Activated naive CD4-positive, alpha-beta T cell treated with anti-CD3 and anti-CD28 coated beads, Interleukin-2, amount 10 ng/mL, durations not matched to agents 7 days and 5 days (primary cell): ENCODE measurements at regions not wholly inside any gene's neighbourhood (a gene's known extent, or its start where the extent isn't known, plus 50 kb on each side); places are given as distances from the start of the nearest gene placed in this dataset.

Source experiments
- CTCF ChIA-PET: fragments of 350-600 bp; sonication (Branson Sonifier 250); formaldehyde crosslinking; loops from one replicate; lab custom pipeline; 2021; ENCODE audit warnings: antibody characterized with exemption; lab: Charles Lee
- DNase-seq: peaks from one replicate; pipeline ENCODE4 v3.0.0-alpha.2; 2020
- H3K27ac Mint-ChIP-seq: one replicate; pipeline ENCODE4 v1.8.0; 2021; ENCODE audit warnings: mild to moderate bottlenecking, moderate library complexity, mixed read lengths
- H3K27me3 Mint-ChIP-seq: one replicate; pipeline ENCODE4 v1.8.0; 2021; ENCODE audit warnings: mild to moderate bottlenecking, mixed read lengths
- H3K36me3 Mint-ChIP-seq: one replicate; pipeline ENCODE4 v1.8.0; 2021; ENCODE audit warnings: mixed read lengths
- H3K4me1 Mint-ChIP-seq: one replicate; pipeline ENCODE4 v1.8.0; 2021; ENCODE audit warnings: mixed read lengths
- H3K4me3 Mint-ChIP-seq: one replicate; pipeline ENCODE4 v1.8.0; 2021; ENCODE audit warnings: mild to moderate bottlenecking, moderate library complexity, mixed read lengths
- H3K9me3 Mint-ChIP-seq: one replicate; pipeline ENCODE4 v1.8.0; 2021; ENCODE audit warnings: mixed read lengths

- CTCF ChIA-PET = no interaction called here
- H3K27ac Mint-ChIP-seq = no peak overlapping the region
Measured at GRCh38 chr2:181397331-181397730, 59.9 kb upstream of the ITGA4 start.

GRCh38 chr2:181398000-181398399 lies 59.2 kb upstream of the ITGA4 start:
- CTCF ChIA-PET = no interaction called here
- Mint-ChIP-seq H3K36me3 (peaks cover 11% of the 10 kb centered on the region), H3K27ac (no peak overlapping the region), H3K9me3 (peaks cover 5% of the 10 kb centered on the region), H3K27me3 (no peaks in the 10 kb centered on the region), H3K4me1 (peaks cover 29% of the 10 kb centered on the region), H3K4me3 (no peak overlapping the region)
- no peak for DNase-seq

More at GRCh38 chr2:181397331-181397730, 59.9 kb upstream of the ITGA4 start:
- peaks cover 29% of the 10 kb centered on the region for H3K4me1 Mint-ChIP-seq
- no peaks in the 10 kb centered on the region for H3K27me3 Mint-ChIP-seq
- peaks cover 11% of the 10 kb centered on the region for H3K36me3 Mint-ChIP-seq
- DNase-seq = no peak
- H3K4me3 Mint-ChIP-seq = no peak overlapping the region
- H3K9me3 Mint-ChIP-seq = peaks cover 5% of the 10 kb centered on the region

- CTCF ChIA-PET = no interaction called here
- no peak for DNase-seq
- Mint-ChIP-seq H3K9me3 (peaks cover 1% of the 10 kb centered on the region), H3K4me3 (no peak overlapping the region), H3K36me3 (peaks cover 5% of the 10 kb centered on the region), H3K27ac (no peak overlapping the region), H3K4me1 (peaks cover 21% of the 10 kb centered on the region), H3K27me3 (no peaks in the 10 kb centered on the region)
Measured at GRCh38 chr2:181399027-181399426, 58.2 kb upstream of the ITGA4 start.

DNA sequence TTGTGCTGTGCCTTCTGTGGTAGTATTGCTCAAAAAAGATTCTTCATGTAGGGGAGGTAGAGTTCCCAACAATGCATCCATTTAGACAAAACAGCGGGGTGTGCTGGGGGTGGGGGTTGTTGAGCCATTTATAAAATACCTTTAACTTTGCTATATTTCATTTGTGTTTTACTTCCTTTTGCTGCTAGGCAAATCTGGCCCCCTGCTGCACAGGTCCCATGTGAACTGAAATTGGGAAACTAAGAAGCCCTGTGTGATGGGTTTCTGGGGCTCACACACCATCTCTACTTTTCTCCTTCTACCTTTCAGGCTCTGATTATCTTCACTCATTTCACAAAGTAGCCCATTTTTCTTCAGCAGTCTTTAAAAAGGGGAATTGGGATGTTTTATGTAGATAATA lies 52.7 kb upstream of the ITGA4 start:
- no peak for DNase-seq
- no peak overlapping the region for H3K4me3 Mint-ChIP-seq
- no peaks in the 10 kb centered on the region for H3K9me3 Mint-ChIP-seq
- no peaks in the 10 kb centered on the region for H3K27me3 Mint-ChIP-seq
- H3K36me3 Mint-ChIP-seq = peaks cover 9% of the 10 kb centered on the region
- H3K4me1 Mint-ChIP-seq = peaks cover 4% of the 10 kb centered on the region
- CTCF ChIA-PET = no interaction called here
- H3K27ac Mint-ChIP-seq = no peak overlapping the region

DNA sequence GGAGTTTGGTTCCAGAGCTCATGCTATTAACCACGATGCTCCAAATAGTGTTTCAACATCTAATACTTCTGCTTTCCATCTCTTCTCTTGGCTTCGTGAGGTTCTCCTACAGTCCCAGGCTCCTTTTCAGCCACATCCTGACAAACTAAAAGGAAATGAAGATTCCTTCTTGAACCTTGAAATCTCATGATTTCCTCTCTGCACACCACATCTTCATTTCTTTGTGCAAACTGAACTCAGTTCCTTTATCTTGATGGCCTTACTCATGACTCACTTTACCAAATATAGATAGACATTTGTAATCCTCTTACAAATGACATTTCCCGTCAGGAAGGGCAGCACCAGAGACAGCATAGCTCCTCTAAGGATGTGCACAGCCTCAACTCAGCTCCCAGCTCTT lies 50.0 kb upstream of the ITGA4 start:
- H3K4me1 Mint-ChIP-seq = peaks cover 4% of the 10 kb centered on the region
- H3K9me3 Mint-ChIP-seq = peaks cover 4% of the 10 kb centered on the region
- CTCF ChIA-PET = no interaction called here
- DNase-seq = no peak
- H3K27me3 Mint-ChIP-seq = no peaks in the 10 kb centered on the region
- H3K36me3 Mint-ChIP-seq = peaks cover 9% of the 10 kb centered on the region
- H3K27ac Mint-ChIP-seq = no peak overlapping the region
- H3K4me3 Mint-ChIP-seq = no peak overlapping the region
